ENCODE measurements at regions not wholly inside any gene's neighbourhood (a gene's known extent, or its start where the extent isn't known, plus 50 kb on each side); places are given as distances from the start of the nearest gene placed in this dataset.
"Not testable (repeated sequence)": the region's sequence is repeated elsewhere in the genome, so short reads cannot be mapped to it uniquely, and the experiment has no call there.

DNA sequence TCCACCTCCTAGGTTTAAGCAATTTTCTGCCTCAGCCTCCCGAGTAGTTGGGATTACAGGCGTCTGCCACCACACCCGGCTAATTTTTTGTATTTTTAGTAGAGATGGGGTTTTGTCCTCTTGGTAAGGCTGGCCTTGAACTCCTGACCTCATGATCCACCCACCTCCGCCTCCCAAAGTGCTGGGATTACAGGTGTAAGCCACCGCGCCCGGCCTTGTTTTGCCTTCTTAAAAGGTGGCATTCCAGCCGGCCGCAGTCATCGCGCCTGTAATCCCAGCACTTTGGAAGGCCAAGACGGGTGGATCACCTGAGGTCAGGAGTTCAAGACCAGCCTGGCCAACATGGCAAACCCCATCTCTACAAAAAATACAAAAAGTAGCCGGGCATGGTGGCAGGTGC lies 253.7 kb downstream of the PARP8 start:
- not testable (repeated sequence) for TF ChIP-seq CTCF, POLR2AphosphoS5, POLR2A (IDR thresholded peaks at IDR 0.05)
